KMS-11 (cell line): ENCODE measurements at regions not wholly inside any gene's neighbourhood (a gene's known extent, or its start where the extent isn't known, plus 50 kb on each side); places are given as distances from the start of the nearest gene placed in this dataset.

Experiments
- H2AFZ ChIP-seq: fragments of 200-600 bp; sonication (generic); 2 replicates; pipeline ENCODE4 v1.6.1; 2016; ENCODE audit warnings: antibody characterized with exemption, mixed run types, low read depth
- H3K27ac ChIP-seq: fragments of 200-600 bp; sonication (generic); 2 replicates; pipeline ENCODE4 v1.6.1; 2016; ENCODE audit warnings: mild to moderate bottlenecking, mixed run types
- H3K27me3 ChIP-seq: fragments of 200-600 bp; sonication (generic); 2 replicates; pipeline ENCODE4 v1.6.1; 2017; ENCODE audit warnings: mild to moderate bottlenecking, low read depth, mixed run types, moderate library complexity; ENCODE audit not compliant: insufficient read depth
- H3K36me3 ChIP-seq: fragments of 200-600 bp; sonication (generic); 2 replicates; pipeline ENCODE4 v1.6.1; 2017; ENCODE audit warnings: mild to moderate bottlenecking, mixed run types; ENCODE audit not compliant: insufficient read depth
- H3K4me1 ChIP-seq: fragments of 200-600 bp; sonication (generic); 2 replicates; pipeline ENCODE4 v1.6.1; 2016; ENCODE audit warnings: mild to moderate bottlenecking, low read depth, mixed run types; ENCODE audit not compliant: poor library complexity, severe bottlenecking
- H3K4me2 ChIP-seq: fragments of 200-600 bp; sonication (generic); 2 replicates; pipeline ENCODE4 v1.7.0; 2016; ENCODE audit warnings: mild to moderate bottlenecking, mixed run types
- H3K4me3 ChIP-seq: fragments of 200-600 bp; sonication (generic); IDR thresholded peaks from 2 replicates; pipeline ENCODE4 v1.6.1; 2017; ENCODE audit warnings: low read depth, low read length, mixed read lengths; ENCODE audit not compliant: insufficient read depth
- H3K79me2 ChIP-seq: fragments of 200-600 bp; sonication (generic); 2 replicates; pipeline ENCODE4 v1.6.1; 2016; ENCODE audit warnings: low read depth, mixed run types; ENCODE audit not compliant: insufficient read depth
- H3K9ac ChIP-seq: fragments of 200-600 bp; sonication (generic); 2 replicates; pipeline ENCODE4 v1.6.1; 2016; ENCODE audit warnings: mild to moderate bottlenecking, mixed run types
- H4K20me1 ChIP-seq: fragments of 200-600 bp; sonication (generic); 2 replicates; pipeline ENCODE4 v1.6.1; 2016; ENCODE audit warnings: mild to moderate bottlenecking, mixed run types; ENCODE audit not compliant: insufficient read depth
- CTCF ChIP-seq: fragments of 200-600 bp; sonication (generic); conservative IDR thresholded peaks from 2 replicates; pipeline ENCODE4 v1.6.1; 2017; ENCODE audit warnings: low read depth, mild to moderate bottlenecking, antibody characterized with exemption, low read length, moderate library complexity, mixed read lengths

- no peaks in the 10 kb centered on the region for H3K4me1 ChIP-seq
- no peak overlapping the region for H3K27ac ChIP-seq
- no peak overlapping the region for H3K9ac ChIP-seq
- H3K27me3 ChIP-seq = no peaks in the 10 kb centered on the region
- no peaks in the 10 kb centered on the region for H3K79me2 ChIP-seq
- no peak overlapping the region for H2AFZ ChIP-seq
- H3K36me3 ChIP-seq = no peaks in the 10 kb centered on the region
- H3K4me2 ChIP-seq = no peak overlapping the region
- TF ChIP-seq CTCF = no peak
- no peaks in the 10 kb centered on the region for H4K20me1 ChIP-seq
- H3K4me3 ChIP-seq = no peak overlapping the region
These were observed 133.4 kb upstream of the FGGY start for GRCh38 chr1:59163268-59164092.

GRCh38 chr1:59164371-59164770 lies 132.5 kb upstream of the FGGY start:
- Histone ChIP-seq H3K79me2 (no peaks in the 10 kb centered on the region), H3K36me3 (no peaks in the 10 kb centered on the region), H3K27ac (no peak overlapping the region), H3K27me3 (no peaks in the 10 kb centered on the region), H3K9ac (no peak overlapping the region), H2AFZ (no peak overlapping the region), H3K4me3 (no peak overlapping the region), H4K20me1 (no peaks in the 10 kb centered on the region), H3K4me1 (no peaks in the 10 kb centered on the region), H3K4me2 (no peak overlapping the region)
- no peak for TF ChIP-seq CTCF

- H3K9ac ChIP-seq = no peak overlapping the region
- no peaks in the 10 kb centered on the region for H3K4me1 ChIP-seq
- no peak overlapping the region for H2AFZ ChIP-seq
- H4K20me1 ChIP-seq = no peaks in the 10 kb centered on the region
- H3K4me2 ChIP-seq = no peak overlapping the region
- H3K27ac ChIP-seq = no peak overlapping the region
- no peak for TF ChIP-seq CTCF
- no peaks in the 10 kb centered on the region for H3K27me3 ChIP-seq
- no peaks in the 10 kb centered on the region for H3K36me3 ChIP-seq
- H3K79me2 ChIP-seq = no peaks in the 10 kb centered on the region
- no peak overlapping the region for H3K4me3 ChIP-seq
These were observed 131.5 kb upstream of the FGGY start for GRCh38 chr1:59165353-59165752.

- no peak for TF ChIP-seq CTCF
- no peak overlapping the region for H3K4me2 ChIP-seq
- H2AFZ ChIP-seq = no peak overlapping the region
These were observed 127.2 kb upstream of the FGGY start for GRCh38 chr1:59169703-59170102.

More at GRCh38 chr1:59169703-59170102, 127.2 kb upstream of the FGGY start:
- H3K9ac ChIP-seq = no peak overlapping the region
- H3K27ac ChIP-seq = no peak overlapping the region
- H3K79me2 ChIP-seq = no peaks in the 10 kb centered on the region
- no peaks in the 10 kb centered on the region for H3K4me1 ChIP-seq
- H3K36me3 ChIP-seq = no peaks in the 10 kb centered on the region
- no peaks in the 10 kb centered on the region for H3K27me3 ChIP-seq
- H4K20me1 ChIP-seq = no peaks in the 10 kb centered on the region
- no peak overlapping the region for H3K4me3 ChIP-seq
